ENCODE measurements at regions not wholly inside any gene's neighbourhood (a gene's known extent, or its start where the extent isn't known, plus 50 kb on each side); places are given as distances from the start of the nearest gene placed in this dataset.

DNA sequence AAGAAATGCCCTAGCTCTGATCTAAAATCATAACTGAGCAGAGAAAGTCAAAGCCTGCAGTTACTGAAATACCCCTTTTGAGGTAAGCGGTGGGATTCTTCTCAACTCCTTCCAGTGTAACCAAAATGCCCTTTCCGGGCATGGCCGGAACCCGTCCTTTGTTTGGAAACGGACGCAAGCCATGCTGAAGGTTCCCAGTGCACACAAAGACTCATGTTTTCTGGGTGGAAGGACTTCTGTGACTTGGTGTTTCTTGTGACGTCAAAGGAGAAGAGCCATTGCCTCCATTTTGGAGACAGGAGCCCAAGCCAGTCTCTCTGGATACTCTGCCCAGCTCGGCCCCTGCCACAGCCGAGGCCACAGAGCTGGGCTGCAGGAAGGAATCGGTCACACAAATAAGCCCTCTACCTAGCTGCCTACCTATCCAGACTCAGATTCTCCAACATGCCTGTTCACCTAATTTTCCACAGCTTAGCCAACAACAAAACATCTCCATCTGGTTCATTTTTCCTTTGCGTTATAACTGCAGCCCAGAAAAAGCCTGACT is 182.8 kb downstream of the TBXT start:
- H3K4me3 ChIP-seq (ENCODE audit: low read length), result no peak overlapping the region
- TF ChIP-seq, protein P1, sequence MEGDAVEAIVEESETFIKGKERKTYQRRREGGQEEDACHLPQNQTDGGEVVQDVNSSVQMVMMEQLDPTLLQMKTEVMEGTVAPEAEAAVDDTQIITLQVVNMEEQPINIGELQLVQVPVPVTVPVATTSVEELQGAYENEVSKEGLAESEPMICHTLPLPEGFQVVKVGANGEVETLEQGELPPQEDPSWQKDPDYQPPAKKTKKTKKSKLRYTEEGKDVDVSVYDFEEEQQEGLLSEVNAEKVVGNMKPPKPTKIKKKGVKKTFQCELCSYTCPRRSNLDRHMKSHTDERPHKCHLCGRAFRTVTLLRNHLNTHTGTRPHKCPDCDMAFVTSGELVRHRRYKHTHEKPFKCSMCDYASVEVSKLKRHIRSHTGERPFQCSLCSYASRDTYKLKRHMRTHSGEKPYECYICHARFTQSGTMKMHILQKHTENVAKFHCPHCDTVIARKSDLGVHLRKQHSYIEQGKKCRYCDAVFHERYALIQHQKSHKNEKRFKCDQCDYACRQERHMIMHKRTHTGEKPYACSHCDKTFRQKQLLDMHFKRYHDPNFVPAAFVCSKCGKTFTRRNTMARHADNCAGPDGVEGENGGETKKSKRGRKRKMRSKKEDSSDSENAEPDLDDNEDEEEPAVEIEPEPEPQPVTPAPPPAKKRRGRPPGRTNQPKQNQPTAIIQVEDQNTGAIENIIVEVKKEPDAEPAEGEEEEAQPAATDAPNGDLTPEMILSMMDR (conservative IDR thresholded peaks at IDR 0.05; ENCODE audit: low read depth, low read length), result no peak
- DNase-seq (ENCODE audit: low read depth), result no peak

GRCh38 chr6:165983112-165984072 is 184.3 kb downstream of the TBXT start:
- TF ChIP-seq, protein P1 (conservative IDR thresholded peaks at IDR 0.05; ENCODE audit: low read depth, low read length), result no peak
- DNase-seq (ENCODE audit: low read depth), result no peak
- H3K4me3 ChIP-seq (ENCODE audit: low read length), result no peak overlapping the region

DNA sequence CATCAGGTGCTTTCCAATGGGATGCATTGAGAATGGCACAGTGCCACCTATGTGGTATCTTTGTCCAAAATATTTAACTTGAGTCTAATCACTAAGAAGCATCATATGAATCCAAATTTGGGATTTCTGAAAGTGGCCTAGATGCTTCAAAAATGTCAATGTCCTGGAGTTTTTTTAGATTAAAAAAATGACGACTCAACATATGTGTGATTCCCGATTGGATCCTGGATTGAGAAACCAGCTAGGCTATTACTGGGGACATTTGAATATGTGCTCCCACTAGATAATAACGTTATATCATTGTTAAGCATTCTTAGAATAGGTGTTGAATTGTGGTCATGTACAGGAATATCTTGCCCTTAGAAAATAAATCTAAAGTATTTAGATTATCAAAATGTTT is 189.2 kb downstream of the TBXT start:
- no peak overlapping the region for H3K4me3 ChIP-seq (ENCODE audit: low read length)
- TF ChIP-seq, protein P1 (conservative IDR thresholded peaks at IDR 0.05; ENCODE audit: low read depth, low read length), result no peak
- DNase-seq (ENCODE audit: low read depth), result no peak

DNA sequence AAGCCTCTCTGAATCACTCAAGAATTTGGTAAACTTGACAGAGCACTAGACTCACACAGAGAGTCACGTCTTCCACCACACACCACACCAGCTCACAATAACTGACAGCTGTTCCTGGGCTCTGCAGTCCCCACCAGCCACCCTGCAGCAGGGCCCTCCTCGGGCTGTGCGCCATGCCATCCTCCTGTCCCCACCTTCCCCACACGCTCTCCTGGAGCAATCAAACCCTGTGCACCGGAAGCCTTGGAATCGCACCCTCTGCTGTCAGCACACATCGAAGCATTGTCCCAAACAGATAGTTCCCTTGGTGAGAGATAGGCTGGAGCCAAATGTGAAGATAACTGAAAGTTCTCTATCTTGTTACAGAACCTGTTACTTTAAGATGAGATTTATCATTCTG is 191.0 kb downstream of the TBXT start:
- TF ChIP-seq, protein P1 (conservative IDR thresholded peaks at IDR 0.05; ENCODE audit: low read depth, low read length), result no peak
- no peak for DNase-seq (ENCODE audit: low read depth)
- no peak overlapping the region for H3K4me3 ChIP-seq (ENCODE audit: low read length)

DNA sequence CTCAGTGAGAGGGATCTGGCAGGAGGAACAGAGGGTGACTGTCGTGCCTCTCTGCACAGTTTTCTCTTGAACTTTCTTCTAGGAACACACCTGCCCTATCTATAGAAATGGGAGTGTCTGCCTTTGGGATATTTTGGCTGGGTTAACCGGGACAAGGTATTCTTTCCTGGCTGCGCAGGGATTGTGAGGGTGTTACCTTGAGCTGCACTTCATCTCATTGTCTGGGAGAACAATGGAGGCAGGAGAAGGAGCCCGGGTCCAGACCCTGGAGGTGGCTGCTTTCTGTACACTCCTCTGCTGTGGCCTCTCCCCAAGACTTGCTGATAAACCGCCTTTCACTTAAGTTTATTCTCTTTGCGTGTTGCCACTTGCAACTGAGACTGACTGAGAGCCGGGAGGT is 192.8 kb downstream of the TBXT start:
- TF ChIP-seq, protein P1 (conservative IDR thresholded peaks at IDR 0.05; ENCODE audit: low read depth, low read length), result no peak
- H3K4me3 ChIP-seq (ENCODE audit: low read length), result no peak overlapping the region
- DNase-seq (ENCODE audit: low read depth), result no peak

- no peak for DNase-seq (ENCODE audit: low read depth)
Measured at GRCh38 chr6:165973473-165973872, 194.2 kb downstream of the TBXT start.

More at GRCh38 chr6:165973473-165973872, 194.2 kb downstream of the TBXT start:
- TF ChIP-seq, protein P1 (conservative IDR thresholded peaks at IDR 0.05; ENCODE audit: low read depth, low read length), result no peak
- H3K4me3 ChIP-seq (ENCODE audit: low read length), result no peak overlapping the region

Data from retinal pigment epithelial cell (primary cell).